ENCODE measurements at regions not wholly inside any gene's neighbourhood (a gene's known extent, or its start where the extent isn't known, plus 50 kb on each side); places are given as distances from the start of the nearest gene placed in this dataset.

DNA sequence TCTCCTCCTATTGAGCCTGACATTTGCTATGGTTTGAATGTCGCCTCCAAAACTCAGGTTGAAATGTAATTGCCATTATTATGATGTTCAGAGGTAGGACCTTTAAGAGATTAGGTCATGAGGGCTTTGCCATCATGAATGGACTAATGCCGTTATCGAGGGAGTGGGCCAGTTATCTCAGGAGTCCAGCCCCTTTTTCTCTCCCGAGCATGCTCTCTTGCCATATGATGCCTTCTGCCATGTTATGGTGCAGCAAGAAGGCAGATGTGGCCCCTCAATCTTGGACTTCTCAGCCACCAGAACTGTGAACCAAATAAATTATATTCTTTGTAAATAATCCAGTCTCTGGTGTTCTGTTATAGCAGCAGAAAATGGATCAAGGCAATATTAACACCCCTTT lies 323.5 kb downstream of the RRAGC start:
- DNase-seq, result no peak

DNA sequence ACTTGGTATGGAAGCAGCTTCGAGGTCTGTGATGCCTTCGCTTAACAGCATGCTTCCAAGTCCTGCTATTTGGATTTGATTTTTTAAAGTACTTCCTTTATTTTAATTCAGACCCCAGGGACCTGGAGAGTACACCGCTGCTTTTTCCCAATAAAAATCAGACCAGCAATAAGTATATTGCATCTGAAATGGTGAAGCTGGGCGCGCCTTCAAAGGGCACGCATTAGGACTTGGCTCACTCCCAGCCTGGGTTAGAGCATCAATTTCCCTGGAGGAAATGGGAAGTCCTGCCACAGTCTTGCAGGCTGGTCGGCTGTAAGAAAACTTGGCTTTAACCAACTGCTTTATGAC lies 325.1 kb downstream of the RRAGC start:
- no peak for DNase-seq

- DNase-seq, result no peak
These were observed 325.6 kb downstream of the RRAGC start for GRCh38 chr1:38533772-38534472.

DNA sequence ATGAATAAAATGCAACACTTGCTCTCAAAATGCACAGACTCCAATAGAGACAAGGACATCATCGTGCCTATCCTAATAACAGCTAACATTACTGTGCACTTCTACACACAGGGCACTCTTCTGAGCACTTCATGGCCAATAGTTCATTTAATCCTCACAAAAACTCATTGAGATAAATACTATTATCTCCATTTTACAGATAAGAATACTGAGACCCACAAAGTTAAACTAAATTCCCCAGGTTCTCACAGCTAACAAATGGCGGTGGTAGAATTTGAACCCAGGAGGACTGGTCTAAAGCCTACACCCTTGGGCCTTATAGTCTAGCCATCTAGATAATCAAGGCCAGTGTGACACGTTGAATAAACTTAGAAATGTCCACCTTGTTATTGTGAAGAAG lies 328.6 kb downstream of the RRAGC start:
- no peak for DNase-seq

- DNase-seq, result no peak
These were observed 329.6 kb downstream of the RRAGC start for GRCh38 chr1:38529946-38530345.

- no peak for DNase-seq
These were observed 330.2 kb downstream of the RRAGC start for GRCh38 chr1:38529391-38529790.

DNA sequence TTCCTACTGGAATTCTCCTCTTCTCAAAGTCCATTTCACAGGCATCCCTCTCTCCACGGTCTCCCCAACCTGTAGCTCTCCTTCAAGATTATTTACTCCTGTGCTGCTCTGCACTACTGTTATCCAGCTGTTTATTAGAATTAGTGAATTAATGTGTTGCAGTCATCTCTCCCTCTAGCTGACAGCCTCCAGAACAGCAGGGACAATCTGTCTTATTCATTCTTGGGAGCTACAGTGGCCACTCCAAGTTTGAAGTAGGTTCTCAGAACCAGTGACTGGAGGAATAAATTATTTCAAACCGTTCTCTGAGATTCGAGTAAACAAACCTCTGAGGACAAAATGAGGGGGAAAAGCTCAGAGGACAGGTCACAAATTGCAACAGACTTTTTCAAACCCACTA lies 330.9 kb downstream of the RRAGC start:
- DNase-seq, result no peak

DNA sequence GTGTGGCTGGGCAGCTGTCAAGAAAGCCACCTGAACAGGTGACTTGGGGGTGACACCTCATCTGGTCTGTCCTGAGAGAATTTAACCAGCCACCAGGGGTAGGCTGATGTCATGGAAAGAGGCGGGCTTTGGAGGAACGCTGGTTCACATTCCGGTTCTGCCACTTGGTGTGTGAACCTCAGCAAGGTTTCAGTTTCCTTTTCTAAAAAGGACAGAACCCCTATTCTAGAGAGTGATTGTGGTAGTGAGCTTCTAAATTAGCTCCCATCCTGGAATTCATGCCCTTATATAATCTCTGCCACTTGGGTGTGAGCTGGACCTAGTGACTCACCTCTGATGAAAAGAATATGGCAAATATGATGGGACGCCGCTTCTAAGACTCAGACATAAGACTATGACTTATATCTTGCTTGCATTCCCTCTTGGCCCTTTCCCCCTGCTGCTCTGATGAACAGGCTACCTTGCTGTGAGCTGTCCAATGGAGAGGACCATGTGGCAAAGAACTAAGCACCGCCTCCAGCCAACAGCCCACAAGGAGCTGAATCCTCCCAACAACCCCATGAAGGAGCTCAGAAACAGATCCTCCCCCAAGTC lies 332.1 kb downstream of the RRAGC start:
- peak; percentile 30 for DNase-seq

DNA sequence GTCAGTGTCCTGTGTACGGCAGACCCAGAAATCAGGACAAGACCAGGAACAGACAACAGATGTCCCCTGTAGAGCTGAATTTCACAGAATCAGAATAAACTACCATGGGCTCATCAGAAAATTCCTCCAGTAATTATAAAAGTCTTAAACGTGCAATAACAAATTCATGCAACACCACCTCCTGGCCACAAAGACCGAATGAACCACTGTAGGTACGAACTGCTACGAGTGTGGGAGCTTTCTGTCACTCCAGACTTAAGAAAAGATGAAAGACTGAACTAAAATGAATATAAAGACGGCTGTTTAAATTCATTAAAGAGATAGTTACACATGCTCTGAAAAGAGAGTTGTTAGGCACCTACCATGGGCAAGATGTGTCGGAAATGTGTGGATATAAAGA lies 333.5 kb downstream of the RRAGC start:
- DNase-seq, result no peak

DNA sequence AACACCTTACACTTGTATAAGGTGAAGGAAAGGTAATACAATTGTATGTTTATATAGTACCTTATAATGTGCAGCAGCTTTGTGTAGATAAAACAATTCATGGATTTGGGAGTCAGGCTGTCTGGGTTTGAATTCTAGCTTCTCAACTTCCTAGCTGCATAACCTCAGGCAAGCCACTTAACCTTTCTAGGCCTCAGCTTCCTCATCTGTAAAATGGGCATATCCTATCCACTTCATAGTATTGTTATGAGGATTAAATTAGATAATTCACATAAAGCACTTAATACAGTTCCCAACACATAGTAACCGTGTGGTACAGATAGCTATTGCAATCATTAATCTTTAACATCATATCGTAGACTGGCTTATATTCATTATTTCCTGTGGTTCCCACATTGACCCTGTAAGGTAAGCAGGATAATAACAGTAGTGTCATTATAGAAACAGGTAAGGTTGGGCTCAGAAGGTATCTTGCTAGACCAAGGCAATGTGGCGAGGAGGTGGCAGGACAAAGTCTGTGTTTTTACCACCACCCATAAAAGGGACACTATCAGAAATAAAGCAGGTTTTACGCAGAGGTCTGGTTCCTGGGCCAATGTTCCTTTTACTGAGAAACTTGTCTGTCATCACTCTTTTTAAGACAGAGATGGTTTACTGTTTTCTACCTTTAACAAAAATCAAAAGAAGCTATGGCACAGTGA lies 334.1 kb downstream of the RRAGC start:
- no peak for DNase-seq

DNA sequence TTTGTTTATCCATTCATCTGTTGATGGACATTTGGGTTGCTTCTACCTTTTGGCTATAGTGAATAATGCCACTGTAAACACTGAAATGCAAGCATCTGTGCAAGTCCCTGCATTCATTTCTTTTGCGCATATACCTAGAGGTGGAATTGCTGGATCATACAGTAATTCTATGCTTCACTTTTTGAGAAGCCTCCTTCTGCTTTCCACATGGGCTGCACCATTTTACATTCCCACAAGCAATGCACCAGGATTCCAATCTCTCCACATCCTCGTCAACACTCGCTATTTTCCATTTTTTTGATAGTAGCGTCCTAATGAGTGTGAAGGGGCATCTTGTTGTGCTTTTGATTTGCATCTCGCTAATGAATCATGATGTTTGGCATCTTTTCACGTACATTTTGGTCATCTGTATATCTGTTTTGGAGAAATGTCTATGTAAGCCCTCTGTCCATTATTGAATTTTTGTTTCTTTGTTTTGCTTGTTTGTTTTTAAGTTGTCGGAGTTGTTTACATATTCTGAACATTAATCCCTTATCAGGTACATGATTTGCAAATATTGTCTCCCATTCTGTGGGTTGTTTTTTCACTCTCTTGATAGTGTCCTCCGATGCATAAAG lies 335.4 kb downstream of the RRAGC start:
- DNase-seq, result no peak

GRCh38 chr1:38523568-38523939 lies 336.0 kb downstream of the RRAGC start:
- no peak for DNase-seq

DNA sequence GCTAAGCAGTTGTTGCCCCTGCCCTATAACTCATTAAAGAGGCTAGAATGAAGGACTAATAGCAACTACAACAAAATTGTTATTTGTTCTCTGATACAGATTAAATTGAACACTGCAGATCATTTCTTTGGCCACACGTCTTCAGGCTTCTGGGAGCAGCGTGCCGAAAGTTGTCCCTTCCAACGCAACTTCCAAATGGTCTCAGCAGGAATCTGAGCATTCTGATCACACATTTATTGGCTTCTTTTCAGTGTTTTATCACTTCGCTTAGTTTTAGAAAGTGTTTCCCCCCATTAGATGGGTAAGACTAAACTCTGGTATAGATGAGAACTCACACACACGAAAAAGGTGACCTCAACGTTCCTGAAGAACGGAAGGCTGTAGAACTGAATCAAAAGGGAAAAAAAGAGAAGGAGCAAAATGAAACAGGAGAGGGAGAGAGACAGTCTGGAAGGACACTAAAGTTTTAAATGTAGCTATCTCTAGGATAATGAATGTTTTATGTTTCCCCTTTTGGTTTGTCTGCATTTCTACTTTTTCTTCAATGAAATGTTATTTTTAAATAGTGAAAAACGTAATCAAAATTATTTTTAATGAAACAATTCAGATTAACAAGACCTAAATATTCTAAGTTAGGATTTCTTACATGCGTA lies 336.5 kb downstream of the RRAGC start:
- no peak for DNase-seq

DNA sequence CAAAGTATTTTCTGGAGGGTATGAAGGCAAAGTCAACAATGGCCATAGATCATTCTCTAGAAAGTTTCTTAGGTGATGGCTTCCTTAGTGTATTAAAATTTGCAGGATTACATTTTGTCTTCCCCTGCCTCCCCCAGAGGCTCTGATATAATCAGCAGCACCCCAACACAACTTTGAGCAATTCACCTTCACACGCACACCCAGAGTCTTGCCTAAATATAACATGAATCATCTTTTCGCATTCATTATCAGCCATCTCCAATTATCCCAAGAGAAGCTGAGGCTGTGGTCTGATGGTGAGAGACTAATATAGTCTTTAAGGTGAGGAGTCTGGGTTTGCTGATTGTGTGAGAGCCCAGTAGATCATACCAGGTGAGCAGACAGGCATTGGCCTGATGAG lies 343.0 kb downstream of the RRAGC start:
- DNase-seq, result no peak

- DNase-seq, result no peak
These were observed 346.8 kb downstream of the RRAGC start for GRCh38 chr1:38512789-38513188.

GRCh38 chr1:38512024-38512767 lies 347.4 kb downstream of the RRAGC start:
- DNase-seq, result no peak

GRCh38 chr1:38508232-38508631 lies 351.3 kb downstream of the RRAGC start:
- no peak for DNase-seq

GRCh38 chr1:38507563-38507962 lies 352.0 kb downstream of the RRAGC start:
- DNase-seq, result no peak

DNA sequence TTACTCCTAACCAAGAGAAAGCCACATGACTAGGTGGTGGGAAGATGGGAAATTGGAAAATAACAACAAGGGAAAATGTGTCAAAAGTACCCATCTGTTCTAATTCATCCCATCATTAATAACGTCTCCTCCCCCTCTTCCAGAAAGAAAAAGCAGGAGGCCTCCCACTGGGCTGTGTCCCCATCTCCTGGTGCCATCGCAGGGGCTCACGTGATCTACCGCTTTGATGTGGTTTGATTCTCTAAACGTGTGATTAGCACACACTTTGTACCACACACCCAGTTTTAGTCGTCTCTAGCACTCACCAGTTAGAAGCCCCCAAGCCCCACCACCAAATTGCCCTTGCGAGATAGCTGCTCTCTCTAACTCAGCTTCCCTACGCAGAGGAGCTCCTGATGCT lies 353.6 kb downstream of the RRAGC start:
- no peak for DNase-seq

DNA sequence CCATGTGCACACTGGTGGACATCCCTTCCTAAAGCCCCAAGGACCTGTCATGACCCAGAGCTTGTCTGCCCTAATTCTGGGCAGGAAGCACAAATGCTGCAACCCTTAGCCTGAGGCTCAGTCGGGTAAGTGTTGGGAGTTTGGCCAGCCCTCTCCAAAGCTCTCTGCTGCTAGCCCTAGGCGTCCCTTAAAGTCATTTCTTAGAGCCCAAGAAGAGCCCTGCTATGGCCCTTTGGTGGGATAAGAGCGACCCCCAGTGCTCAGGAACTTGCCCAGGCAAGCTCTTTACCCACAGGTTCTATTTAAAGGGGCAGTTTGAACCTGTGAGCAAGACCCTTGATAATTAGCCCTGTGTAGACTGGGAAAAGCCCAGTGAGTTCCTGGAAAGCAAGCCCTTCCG lies 356.8 kb downstream of the RRAGC start:
- DNase-seq, result no peak

DNA sequence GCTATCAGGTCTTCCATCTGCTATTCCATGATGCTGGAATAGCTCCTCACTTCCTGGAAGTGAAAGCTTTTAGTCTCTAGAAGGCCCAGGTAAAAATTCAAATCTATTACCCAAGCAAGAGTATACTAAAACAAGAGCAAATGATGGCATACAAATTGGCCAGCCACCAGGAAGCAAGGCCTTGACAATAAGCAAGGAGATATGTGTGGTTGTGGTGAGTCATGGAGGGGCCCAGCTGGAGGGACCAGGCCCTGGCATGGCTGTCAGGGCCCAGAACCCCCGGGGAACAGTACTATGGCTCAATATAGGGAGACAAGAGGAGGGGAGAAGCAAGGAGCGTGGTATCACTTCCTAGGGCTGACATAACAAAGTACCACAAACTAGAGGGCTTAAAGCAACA lies 358.7 kb downstream of the RRAGC start:
- DNase-seq, result no peak

GRCh38 chr1:38500352-38500751 lies 359.2 kb downstream of the RRAGC start:
- DNase-seq, result no peak

DNA sequence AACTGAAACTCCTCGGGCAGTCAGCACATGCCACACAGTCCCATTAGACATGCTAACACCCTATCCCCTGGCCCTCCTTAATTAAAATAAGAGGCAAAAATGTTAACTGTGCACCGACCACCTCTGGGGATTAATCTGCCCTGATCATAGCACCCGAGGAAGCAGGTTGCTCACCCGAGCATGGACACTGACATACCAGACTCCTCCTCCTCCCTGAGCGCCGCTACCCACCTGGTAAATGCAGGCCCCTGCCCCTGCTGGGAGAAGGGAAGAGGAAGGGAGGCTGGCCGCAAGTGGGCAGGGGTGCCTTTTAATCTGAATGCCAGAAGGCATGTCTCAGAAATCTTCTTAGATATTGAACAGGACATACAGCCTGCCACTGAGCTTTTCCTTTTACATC lies 360.9 kb downstream of the RRAGC start:
- no peak for DNase-seq
